A673 (cell line): ENCODE measurements at regions not wholly inside any gene's neighbourhood (a gene's known extent, or its start where the extent isn't known, plus 50 kb on each side); places are given as distances from the start of the nearest gene placed in this dataset.

ENCODE experiments used
- BruUV-seq: library from RNA; stranded (reverse); fragments of 400-500 nt; replicated peaks from 2 replicates; lab custom pipeline; 2021; lab: Mats Ljungman, UMichigan
- CTCF ChIA-PET: fragments of 300-600 bp; sonication (Branson Sonifier 250); formaldehyde crosslinking; loops from one replicate; lab custom pipeline; 2022; ENCODE audit warnings: antibody characterized with exemption; lab: Charles Lee
- POLR2A ChIA-PET: fragments of 300-600 bp; sonication (Branson Sonifier 250); formaldehyde crosslinking; loops from one replicate; lab custom pipeline; 2022; ENCODE audit warnings: antibody characterized with exemption; ENCODE audit not compliant: low non-redundant PET; lab: Charles Lee
- DNase-seq: peaks from one replicate; pipeline ENCODE4 v3.0.0-alpha.2; 2015; ENCODE audit warnings: low spot score
- H3K27ac ChIP-seq: fragments of 200-600 bp; sonication (generic); 2 replicates; pipeline ENCODE4 v1.5.1; 2016; ENCODE audit warnings: mixed run types, low read depth, mild to moderate bottlenecking, mixed read lengths, antibody characterized with exemption, low read length; ENCODE audit not compliant: poor library complexity, severe bottlenecking
- H3K27me3 ChIP-seq: fragments of 200-600 bp; sonication (generic); replicated peaks from 2 replicates; pipeline ENCODE4 v1.6.1; 2017; ENCODE audit warnings: mixed run types, low read depth, mild to moderate bottlenecking, mixed read lengths, antibody characterized with exemption, low read length; ENCODE audit not compliant: insufficient read depth, poor library complexity
- H3K36me3 ChIP-seq: fragments of 200-600 bp; sonication (generic); 2 replicates; pipeline ENCODE4 v1.6.1; 2016; ENCODE audit warnings: mixed run types, mild to moderate bottlenecking, mixed read lengths, antibody characterized with exemption, low read length; ENCODE audit not compliant: insufficient read depth, poor library complexity, severe bottlenecking
- H3K4me1 ChIP-seq: fragments of 200-600 bp; sonication (generic); 2 replicates; pipeline ENCODE4 v1.6.1; 2017; ENCODE audit warnings: mixed run types, mild to moderate bottlenecking, mixed read lengths, antibody characterized with exemption, low read length; ENCODE audit not compliant: insufficient read depth, poor library complexity, severe bottlenecking
- H3K4me3 ChIP-seq: fragments of 200-600 bp; sonication (generic); 2 replicates; pipeline ENCODE4 v1.5.1; 2016; ENCODE audit warnings: low read depth, mixed run types, mild to moderate bottlenecking, mixed read lengths, low read length; ENCODE audit not compliant: poor library complexity, severe bottlenecking
- H3K9me3 ChIP-seq: fragments of 200-600 bp; sonication (generic); 2 replicates; pipeline ENCODE4 v1.6.1; 2016; ENCODE audit warnings: mixed run types, low read depth, mild to moderate bottlenecking, mixed read lengths, antibody characterized with exemption, low read length; ENCODE audit not compliant: poor library complexity, severe bottlenecking
- CTCF ChIP-seq: fragments of 300-800, 200-600 bp; sonication (generic); conservative IDR thresholded peaks from 2 replicates; pipeline ENCODE4 v1.5.1; 2017; ENCODE audit warnings: low read depth, mild to moderate bottlenecking, antibody characterized with exemption, low read length, moderate library complexity, mixed read lengths
- EZH2 ChIP-seq: fragments of 200-600 bp; sonication (generic); IDR thresholded peaks from 2 replicates; pipeline ENCODE4 v1.6.1; 2017; ENCODE audit warnings: borderline replicate concordance, low read depth, mild to moderate bottlenecking, mixed read lengths, antibody characterized with exemption, low read length; ENCODE audit not compliant: poor library complexity, severe bottlenecking
- intact Hi-C: fragments of 100-400 bp; cut with micrococcal nuclease; formaldehyde crosslinking; loops from one replicate; pipeline ENCODE4 v1.10.0; 2022; ENCODE audit not compliant: unreplicated experiment

GRCh38 chr10:105885495-105885894 lies 1244.4 kb downstream of the SORCS3 start:
- intact Hi-C loops: no loop called here
- TF ChIP-seq CTCF: no peak
- TF ChIP-seq EZH2: no peak
- BruUV-seq: no TSS peak
- H3K36me3 ChIP-seq: peaks cover 3% of the 10 kb centered on the region
- H3K27me3 ChIP-seq: no peaks in the 10 kb centered on the region
- DNase-seq: no peak
- CTCF ChIA-PET: no interaction called here
- POLR2A ChIA-PET: no interaction called here
- H3K4me3 ChIP-seq: no peak overlapping the region
- H3K4me1 ChIP-seq: peaks cover 12% of the 10 kb centered on the region
- H3K9me3 ChIP-seq: peaks cover 6% of the 10 kb centered on the region
- H3K27ac ChIP-seq: no peak overlapping the region

DNA sequence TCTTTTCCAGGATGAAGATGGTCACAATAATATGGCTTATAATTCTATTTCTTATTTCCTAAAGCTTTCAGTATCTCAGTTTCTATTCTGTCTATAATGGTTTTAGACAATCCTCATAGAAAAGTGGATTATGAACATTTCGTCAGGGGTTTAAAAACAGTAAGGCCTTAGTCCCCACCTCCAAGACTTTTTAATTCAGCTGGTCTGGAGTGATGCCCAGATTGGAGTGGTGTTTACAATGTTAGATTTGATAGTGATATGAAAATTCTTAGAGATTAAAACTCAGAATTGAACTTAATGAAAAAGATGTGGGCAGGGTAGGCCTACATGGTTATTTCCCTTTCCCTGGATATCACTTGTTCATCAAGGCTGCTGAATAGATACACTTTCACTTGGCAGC lies 1238.3 kb downstream of the SORCS3 start:
- Histone ChIP-seq H3K27me3 (no peaks in the 10 kb centered on the region), H3K4me1 (peaks cover 27% of the 10 kb centered on the region), H3K9me3 (no peaks in the 10 kb centered on the region), H3K27ac (peak overlapping the region; percentile 32), H3K36me3 (no peaks in the 10 kb centered on the region), H3K4me3 (no peak overlapping the region)
- CTCF ChIA-PET: no interaction called here
- DNase-seq: peak; percentile 65
- BruUV-seq: no TSS peak
- TF ChIP-seq EZH2 (no peak), CTCF (no peak)
- POLR2A ChIA-PET: no interaction called here
- intact Hi-C loops: no loop called here

- DNase-seq: no peak
- Histone ChIP-seq H3K36me3 (no peaks in the 10 kb centered on the region), H3K27ac (no peak overlapping the region), H3K4me3 (no peak overlapping the region), H3K9me3 (no peaks in the 10 kb centered on the region), H3K4me1 (peaks cover 13% of the 10 kb centered on the region), H3K27me3 (no peaks in the 10 kb centered on the region)
- TF ChIP-seq EZH2: no peak
- no peak for TF ChIP-seq CTCF
- intact Hi-C loops: no loop called here
- ChIA-PET CTCF (no interaction called here), POLR2A (no interaction called here)
- BruUV-seq: no TSS peak
Observed at GRCh38 chr10:105875050-105875449, 1234.0 kb downstream of the SORCS3 start.
